Transverse colon (tissue), 4 donors: ENCODE measurements at regions not wholly inside any gene's neighbourhood (a gene's known extent, or its start where the extent isn't known, plus 50 kb on each side); places are given as distances from the start of the nearest gene placed in this dataset.

Experiments used
- DNase-seq: peaks from one replicate; pipeline ENCODE4 v3.0.0-alpha.2; 2019
- H3K27ac ChIP-seq, 4 donors: fragments of 200-600 bp; sonication (generic); 2 replicates each; pipeline ENCODE4 v1.5.1; 2016 to 2018; ENCODE audit warnings: inconsistent platforms in 4 of 4
- H3K27me3 ChIP-seq: fragments of 200-600 bp; sonication (generic); 2 replicates; pipeline ENCODE4 v1.5.1; 2017; ENCODE audit warnings: inconsistent platforms
- H3K36me3 ChIP-seq, 4 donors: fragments of 200-600 bp; sonication (generic); 2 replicates each; pipeline ENCODE4 v1.5.1; 2017 to 2019; ENCODE audit warnings: inconsistent platforms in 4 of 4
- H3K4me1 ChIP-seq, 4 donors: fragments of 200-600 bp; sonication (generic); 2 replicates each; pipeline ENCODE4 v1.5.1; 2017 to 2020; ENCODE audit warnings: inconsistent platforms in 4 of 4
- H3K4me3 ChIP-seq, 4 donors: fragments of 200-600 bp; sonication (generic); 1 replicate in 1 of 4; 2 replicates in 3 of 4; pipeline versions ENCODE4 v1.5.1 to v1.6.1; 2017 to 2019; ENCODE audit warnings: inconsistent platforms in 4 of 4
- H3K9me3 ChIP-seq, 2 donors: fragments of 200-600 bp; sonication (generic); 2 replicates each; pipeline ENCODE4 v1.5.1; 2017 to 2019; ENCODE audit warnings: inconsistent platforms in 2 of 2
- CTCF ChIP-seq, 5 experiments: fragments of 200-600 bp in 3 of 5; fragments of 450-650 bp in 2 of 5; sonication (generic) in 3 of 5; IDR thresholded peaks; 1 replicate in 2 of 5; 2 replicates in 3 of 5; pipeline ENCODE4 v1.5.1; 2016 to 2017; ENCODE audit warnings: antibody characterized with exemption in 5 of 5, inconsistent platforms in 3 of 5, mild to moderate bottlenecking in 2 of 5, moderate library complexity in 1 of 5
- EP300 ChIP-seq: sonication (generic); formaldehyde crosslinking; IDR thresholded peaks from one replicate; pipeline ENCODE4 v1.6.1; 2017; ENCODE audit warnings: antibody characterized with exemption, low read depth
- POLR2A ChIP-seq: fragments of 450-650 bp; IDR thresholded peaks from one replicate; pipeline ENCODE4 v1.6.1; 2016; ENCODE audit warnings: antibody characterized with exemption, mild to moderate bottlenecking, moderate library complexity
- POLR2AphosphoS5 ChIP-seq, 3 donors: sonication (generic); formaldehyde crosslinking; IDR thresholded peaks; one replicate each; pipeline ENCODE4 v1.6.1; 2016; ENCODE audit warnings: antibody characterized with exemption in 3 of 3
- WGBS, 2 donors: methylation state at CpG; one replicate each; pipeline ENCODE4 v1.1.5; 2018; ENCODE audit warnings: low coverage in 1 of 2; 5-methylcytosine and 5-hydroxymethylcytosine counted together
- in situ Hi-C, 4 donors: fragments of 200-750 bp; cut with MboI; loops; one replicate each; pipeline versions ENCODE4 v1.15.0 to v1.15.1; 2017; ENCODE audit warnings: low sequenced_read_pairs in 3 of 4, low pct_ligation_motif_present in 1 of 4, low pct_unique_long_range_greater_than_20kb in 1 of 4
- intact Hi-C: fragments of 100-400 bp; cut with DNase I; formaldehyde crosslinking; loops from one replicate; pipeline ENCODE4 v1.15.1; 2023; ENCODE audit warnings: low total_unique reads

- intact Hi-C loops (no loop called here), in situ Hi-C loops (no loop called here)
- H3K9me3 ChIP-seq: no peaks in the 10 kb centered on the region
- H3K27ac ChIP-seq: no peak overlapping the region
- no peak overlapping the region for H3K4me3 ChIP-seq
- H3K36me3 ChIP-seq: no peaks in the 10 kb centered on the region
- DNase-seq: no peak
- no peaks in the 10 kb centered on the region for H3K4me1 ChIP-seq
- 70% methylated on average over 4 of the region's 4 CpGs for WGBS, 2 donors
- H3K27me3 ChIP-seq: no peaks in the 10 kb centered on the region
- no peak for TF ChIP-seq EP300
- TF ChIP-seq POLR2AphosphoS5 (IDR thresholded peaks at IDR 0.05): no peak
- TF ChIP-seq CTCF (IDR thresholded peaks at IDR 0.05): no peak
- no peak for TF ChIP-seq POLR2A
Observed at GRCh38 chr5:169394371-169394770, 93.4 kb upstream of the SLIT3 start.

GRCh38 chr5:169393907-169394306 lies 93.0 kb upstream of the SLIT3 start:
- H3K36me3 ChIP-seq: no peaks in the 10 kb centered on the region
- no peak overlapping the region for H3K27ac ChIP-seq
- in situ Hi-C loops (no loop called here), intact Hi-C loops (no loop called here)
- no peaks in the 10 kb centered on the region for H3K27me3 ChIP-seq
- H3K9me3 ChIP-seq: no peaks in the 10 kb centered on the region
- WGBS, 2 donors: 33 to 46% methylated on average over 1 of the region's 1 CpG
- no peak overlapping the region for H3K4me3 ChIP-seq
- H3K4me1 ChIP-seq: no peaks in the 10 kb centered on the region
- no peak for TF ChIP-seq POLR2AphosphoS5 (IDR thresholded peaks at IDR 0.05)
- no peak for DNase-seq

GRCh38 chr5:169390265-169390664 lies 89.3 kb upstream of the SLIT3 start:
- H3K27me3 ChIP-seq: no peaks in the 10 kb centered on the region
- no peaks in the 10 kb centered on the region for H3K36me3 ChIP-seq
- H3K4me3 ChIP-seq: no peak overlapping the region
- in situ Hi-C loops (no loop called here), intact Hi-C loops (no loop called here)
- no peak overlapping the region for H3K27ac ChIP-seq
- H3K4me1 ChIP-seq: no peaks in the 10 kb centered on the region
- H3K9me3 ChIP-seq: no peaks in the 10 kb centered on the region
- no peak for DNase-seq
- TF ChIP-seq POLR2A (no peak), POLR2AphosphoS5 (IDR thresholded peaks at IDR 0.05) (no peak), EP300 (no peak), CTCF (IDR thresholded peaks at IDR 0.05) (no peak)

- in situ Hi-C loops (no loop called here), intact Hi-C loops (no loop called here)
- Histone ChIP-seq H3K27me3 (no peaks in the 10 kb centered on the region), H3K27ac (no peak overlapping the region), H3K36me3 (no peaks in the 10 kb centered on the region), H3K9me3 (no peaks in the 10 kb centered on the region), H3K4me1 (no peaks in the 10 kb centered on the region), H3K4me3 (no peak overlapping the region)
- no peak for TF ChIP-seq POLR2AphosphoS5 (IDR thresholded peaks at IDR 0.05)
- no peak for TF ChIP-seq EP300
- no peak for TF ChIP-seq CTCF (IDR thresholded peaks at IDR 0.05)
- no peak for TF ChIP-seq POLR2A
- 75 to 85% methylated on average over 6 of the region's 6 CpGs for WGBS, 2 donors
- DNase-seq: no peak
Observed at GRCh38 chr5:169389318-169389717, 88.4 kb upstream of the SLIT3 start.

GRCh38 chr5:169385636-169386035 lies 84.7 kb upstream of the SLIT3 start:
- no peaks in the 10 kb centered on the region for H3K9me3 ChIP-seq
- no peak overlapping the region for H3K4me3 ChIP-seq
- DNase-seq: no peak
- H3K4me1 ChIP-seq: no peaks in the 10 kb centered on the region
- in situ Hi-C loops: no loop called here
- H3K27me3 ChIP-seq: no peaks in the 10 kb centered on the region
- intact Hi-C loops: no loop called here
- no peak overlapping the region for H3K27ac ChIP-seq
- no peaks in the 10 kb centered on the region for H3K36me3 ChIP-seq
- TF ChIP-seq EP300 (no peak), POLR2A (no peak), CTCF (IDR thresholded peaks at IDR 0.05) (no peak), POLR2AphosphoS5 (IDR thresholded peaks at IDR 0.05) (no peak)
